Progenitor cell of endocrine pancreas (in vitro differentiated cells): ENCODE measurements at regions not wholly inside any gene's neighbourhood (a gene's known extent, or its start where the extent isn't known, plus 50 kb on each side); places are given as distances from the start of the nearest gene placed in this dataset.

Source experiments
- DNase-seq: peaks from one replicate; pipeline ENCODE4 v3.0.0; 2021; ENCODE audit warnings: low spot score; ENCODE audit not compliant: unreplicated experiment
- H3K27ac Mint-ChIP-seq: 2 replicates; pipeline ENCODE4 v1.8.0; 2021; ENCODE audit warnings: mild to moderate bottlenecking, moderate library complexity, mixed read lengths
- H3K27me3 Mint-ChIP-seq: 2 replicates; pipeline ENCODE4 v1.8.0; 2021; ENCODE audit warnings: mixed read lengths
- H3K36me3 Mint-ChIP-seq: 2 replicates; pipeline ENCODE4 v1.8.0; 2022; ENCODE audit warnings: mixed read lengths; ENCODE audit not compliant: insufficient read depth
- H3K4me1 Mint-ChIP-seq: 2 replicates; pipeline ENCODE4 v1.8.0; 2021; ENCODE audit warnings: low read depth, mixed read lengths
- H3K4me3 Mint-ChIP-seq: 2 replicates; pipeline ENCODE4 v1.8.0; 2021; ENCODE audit warnings: low read depth, mild to moderate bottlenecking, moderate library complexity, mixed read lengths
- H3K9me3 Mint-ChIP-seq: 2 replicates; pipeline ENCODE4 v1.8.0; 2021; ENCODE audit warnings: low read depth, mixed read lengths
- CTCF ChIP-seq: fragments of 200-600 bp; sonication (generic); IDR thresholded peaks from one replicate; pipeline ENCODE4 v1.5.0; 2021; ENCODE audit warnings: antibody characterized with exemption, mild to moderate bottlenecking; ENCODE audit not compliant: unreplicated experiment

GRCh38 chr18:29188760-29189159 lies 1011.8 kb upstream of the CDH2 start:
- Mint-ChIP-seq H3K9me3 (no peaks in the 10 kb centered on the region), H3K4me3 (no peak overlapping the region), H3K27me3 (no peaks in the 10 kb centered on the region), H3K36me3 (no peaks in the 10 kb centered on the region), H3K27ac (no peak overlapping the region), H3K4me1 (no peaks in the 10 kb centered on the region)
- DNase-seq: no peak
- TF ChIP-seq CTCF: no peak

- DNase-seq: no peak
- Mint-ChIP-seq H3K27me3 (no peaks in the 10 kb centered on the region), H3K36me3 (no peaks in the 10 kb centered on the region), H3K4me1 (peaks cover 3% of the 10 kb centered on the region), H3K9me3 (no peaks in the 10 kb centered on the region), H3K4me3 (no peak overlapping the region), H3K27ac (no peak overlapping the region)
- TF ChIP-seq CTCF: no peak
These were observed 1008.9 kb upstream of the CDH2 start for GRCh38 chr18:29185801-29186200.

GRCh38 chr18:29184654-29185053 lies 1007.7 kb upstream of the CDH2 start:
- Mint-ChIP-seq H3K4me1 (peaks cover 3% of the 10 kb centered on the region), H3K27ac (no peak overlapping the region), H3K36me3 (no peaks in the 10 kb centered on the region), H3K4me3 (no peak overlapping the region), H3K9me3 (no peaks in the 10 kb centered on the region), H3K27me3 (no peaks in the 10 kb centered on the region)
- DNase-seq: no peak
- TF ChIP-seq CTCF: no peak

- H3K36me3 Mint-ChIP-seq: no peaks in the 10 kb centered on the region
- no peaks in the 10 kb centered on the region for H3K27me3 Mint-ChIP-seq
- no peak overlapping the region for H3K4me3 Mint-ChIP-seq
- no peaks in the 10 kb centered on the region for H3K9me3 Mint-ChIP-seq
- H3K27ac Mint-ChIP-seq: no peak overlapping the region
- H3K4me1 Mint-ChIP-seq: peaks cover 3% of the 10 kb centered on the region
- DNase-seq: no peak
- no peak for TF ChIP-seq CTCF
These were observed 1004.4 kb upstream of the CDH2 start for GRCh38 chr18:29181151-29181901.

- Mint-ChIP-seq H3K9me3 (no peaks in the 10 kb centered on the region), H3K4me1 (peaks cover 3% of the 10 kb centered on the region), H3K27ac (no peak overlapping the region), H3K4me3 (no peak overlapping the region), H3K27me3 (no peaks in the 10 kb centered on the region), H3K36me3 (no peaks in the 10 kb centered on the region)
- DNase-seq: no peak
- no peak for TF ChIP-seq CTCF
These were observed 999.8 kb upstream of the CDH2 start for GRCh38 chr18:29176681-29177080.
